Sigmoid colon (tissue), 4 donors: ENCODE measurements at regions not wholly inside any gene's neighbourhood (a gene's known extent, or its start where the extent isn't known, plus 50 kb on each side); places are given as distances from the start of the nearest gene placed in this dataset.

Experiments used
- CTCF ChIP-seq, 4 experiments: fragments of 450-650 bp in 3 of 4; fragments of 200-600 bp in 1 of 4; IDR thresholded peaks; one replicate each; pipeline ENCODE4 v1.5.1; 2016 to 2019; ENCODE audit warnings: antibody characterized with exemption in 4 of 4, mild to moderate bottlenecking in 3 of 4, moderate library complexity in 2 of 4
- EP300 ChIP-seq, 4 donors: sonication (generic); formaldehyde crosslinking; IDR thresholded peaks; one replicate each; pipeline ENCODE4 v1.6.1; 2017; ENCODE audit warnings: antibody characterized with exemption in 4 of 4
- POLR2A ChIP-seq, 2 donors: fragments of 450-650 bp; IDR thresholded peaks; one replicate each; pipeline ENCODE4 v1.6.1; 2016; ENCODE audit warnings: antibody characterized with exemption in 2 of 2, mild to moderate bottlenecking in 2 of 2, moderate library complexity in 2 of 2

- no peak for TF ChIP-seq CTCF (IDR thresholded peaks at IDR 0.05)
- TF ChIP-seq POLR2A (IDR thresholded peaks at IDR 0.05) = no peak
- no peak for TF ChIP-seq EP300 (IDR thresholded peaks at IDR 0.05)
Measured at GRCh38 chr1:57926025-57926552, 502.2 kb upstream of the DAB1 start.
